NCI-H2081 (cell line): ENCODE measurements at regions not wholly inside any gene's neighbourhood (a gene's known extent, or its start where the extent isn't known, plus 50 kb on each side); places are given as distances from the start of the nearest gene placed in this dataset.

Experiments used
- DNase-seq, 2 experiments: peaks; one replicate each; lab custom pipeline; 2025; lab: John Stamatoyannopoulos, UW

- no peak for DNase-seq
Measured at GRCh38 chr6:145233955-145234354, 501.4 kb downstream of the EPM2A start.

DNA sequence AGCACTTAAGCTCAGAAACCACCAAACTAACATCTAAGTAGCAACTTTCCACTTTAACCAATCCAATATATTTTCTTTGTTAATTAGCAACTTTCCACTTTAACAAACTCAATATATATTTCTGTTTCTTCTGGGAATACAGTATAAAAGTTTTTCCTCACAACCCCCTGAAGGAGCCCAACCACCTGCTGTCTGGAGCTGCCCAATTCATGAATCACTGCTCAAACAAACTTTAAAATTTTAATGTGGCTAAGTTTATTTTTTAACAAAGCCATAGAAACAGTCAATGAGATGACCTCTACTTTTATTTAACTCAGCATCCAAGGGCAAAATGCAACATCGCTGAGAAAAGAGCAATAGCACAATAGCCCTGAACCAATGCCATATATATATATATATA, 500.1 kb downstream of the EPM2A start:
- no peak for DNase-seq

GRCh38 chr6:145238787-145239186, 496.5 kb downstream of the EPM2A start:
- DNase-seq, result no peak

- no peak for DNase-seq
Measured at GRCh38 chr6:145241039-145241438, 494.3 kb downstream of the EPM2A start.

GRCh38 chr6:145241721-145242120, 493.6 kb downstream of the EPM2A start:
- no peak for DNase-seq

DNA sequence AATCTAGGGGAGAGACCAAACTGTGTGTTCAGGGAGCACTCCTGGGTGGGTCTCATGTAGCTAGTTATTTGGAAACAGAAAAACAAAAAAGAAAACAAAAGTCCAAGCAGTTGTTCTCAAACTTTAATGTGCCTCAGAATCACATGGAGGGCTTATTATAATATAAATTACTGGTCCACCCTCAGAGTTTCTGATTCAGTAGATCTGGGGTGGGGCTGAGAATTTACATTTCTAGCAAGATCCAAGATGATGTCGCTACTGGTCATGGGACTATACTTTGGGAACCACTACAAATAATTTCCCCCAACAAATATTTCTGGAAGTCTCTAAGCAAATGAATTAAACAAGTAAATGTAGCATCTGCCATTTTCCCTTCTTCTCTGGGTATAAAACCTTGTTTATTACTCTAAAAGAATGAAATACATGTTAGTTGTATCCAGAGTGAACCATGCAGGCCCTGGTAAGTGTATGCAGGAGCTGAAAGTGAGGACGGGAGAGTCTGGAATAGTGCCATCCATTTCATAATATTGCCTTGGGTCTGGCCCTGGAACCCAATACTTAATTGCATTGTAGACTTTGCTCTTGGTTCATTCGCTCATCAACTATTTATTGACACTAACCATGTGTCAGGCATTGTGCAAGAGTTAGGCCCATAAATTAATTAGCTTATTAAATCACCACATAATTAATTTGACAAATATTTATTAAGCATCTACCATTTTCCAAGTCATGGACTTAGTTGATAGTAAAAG, 490.8 kb downstream of the EPM2A start:
- no peak for DNase-seq

DNA sequence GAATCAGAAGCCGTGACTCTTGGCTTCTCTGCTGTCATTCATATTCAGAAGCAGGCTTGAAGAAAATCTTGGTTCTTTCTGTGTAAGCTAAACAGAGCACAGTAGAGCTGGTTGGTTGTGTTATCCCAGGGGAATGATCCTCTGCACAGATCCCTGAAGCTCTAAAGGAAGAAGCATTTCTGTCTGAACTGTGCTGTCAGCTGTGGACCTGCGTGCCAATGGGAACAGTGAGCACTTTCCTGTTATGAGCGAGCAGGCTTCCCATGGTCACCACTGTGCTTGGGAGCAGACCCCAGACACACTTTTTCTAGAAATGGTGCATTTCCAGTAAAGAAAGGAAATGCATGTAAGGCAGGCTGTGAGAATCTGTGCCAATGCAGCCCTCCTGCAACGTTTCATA, 490.2 kb downstream of the EPM2A start:
- DNase-seq, result no peak

DNA sequence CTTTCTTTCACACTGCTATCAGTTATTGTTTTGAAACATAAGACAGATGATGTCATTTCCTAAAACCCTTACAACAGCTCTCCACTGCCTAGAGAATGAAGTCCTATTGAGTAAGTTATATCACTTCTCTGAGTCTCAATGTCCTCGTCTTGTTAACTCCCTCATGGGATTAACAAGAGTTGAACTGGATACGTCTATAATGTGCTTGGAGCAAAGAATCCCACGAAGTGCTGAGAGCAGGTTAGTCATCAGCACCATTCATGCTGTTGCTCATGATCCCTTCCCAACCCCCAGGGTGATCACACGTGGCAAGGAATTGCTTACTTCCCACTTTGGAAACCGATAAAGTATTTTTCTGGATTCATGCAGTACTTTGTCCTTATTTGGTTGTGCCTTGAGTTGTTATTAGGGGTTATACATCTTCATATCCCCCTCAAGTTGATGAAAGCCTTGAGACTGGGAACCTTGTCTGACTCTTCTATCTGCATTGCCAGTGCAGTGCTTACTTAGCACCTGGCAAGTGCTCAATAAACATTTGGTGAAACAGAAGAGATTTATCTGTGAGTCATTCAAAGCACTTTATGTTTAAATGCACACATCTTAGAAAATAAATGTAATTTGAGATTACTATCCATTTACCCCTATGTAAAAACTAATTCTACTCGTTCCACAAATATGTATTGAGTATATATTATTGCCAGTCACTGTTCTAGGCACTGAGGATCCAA, 487.5 kb downstream of the EPM2A start:
- no peak for DNase-seq

DNA sequence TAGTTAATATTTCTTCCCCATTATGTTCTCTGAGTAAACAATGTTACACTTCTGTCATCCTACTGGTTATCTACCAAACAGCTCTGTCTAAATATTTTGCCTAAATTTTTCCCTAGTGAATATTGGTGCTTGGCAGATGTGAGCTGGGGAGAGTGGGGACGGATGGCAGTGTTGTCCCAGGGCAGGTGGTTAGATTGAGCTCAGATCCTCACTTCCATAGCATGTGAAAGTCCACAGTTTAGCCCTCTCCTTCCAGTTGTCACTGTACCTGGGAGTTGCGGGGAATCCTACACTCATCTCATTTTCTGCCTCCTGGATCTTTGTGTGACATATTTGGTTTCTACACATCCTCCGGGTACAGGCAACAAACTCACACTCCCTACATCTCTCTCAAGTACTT, 484.9 kb downstream of the EPM2A start:
- no peak for DNase-seq

GRCh38 chr6:145252737-145253136, 482.6 kb downstream of the EPM2A start:
- DNase-seq, result no peak

- DNase-seq, result no peak
Measured at GRCh38 chr6:145254649-145255401, 480.5 kb downstream of the EPM2A start.

GRCh38 chr6:145257704-145258103, 477.6 kb downstream of the EPM2A start:
- no peak for DNase-seq

GRCh38 chr6:145258122-145258521, 477.2 kb downstream of the EPM2A start:
- DNase-seq, result no peak

- DNase-seq, result no peak
Measured at GRCh38 chr6:145260484-145261175, 474.7 kb downstream of the EPM2A start.

DNA sequence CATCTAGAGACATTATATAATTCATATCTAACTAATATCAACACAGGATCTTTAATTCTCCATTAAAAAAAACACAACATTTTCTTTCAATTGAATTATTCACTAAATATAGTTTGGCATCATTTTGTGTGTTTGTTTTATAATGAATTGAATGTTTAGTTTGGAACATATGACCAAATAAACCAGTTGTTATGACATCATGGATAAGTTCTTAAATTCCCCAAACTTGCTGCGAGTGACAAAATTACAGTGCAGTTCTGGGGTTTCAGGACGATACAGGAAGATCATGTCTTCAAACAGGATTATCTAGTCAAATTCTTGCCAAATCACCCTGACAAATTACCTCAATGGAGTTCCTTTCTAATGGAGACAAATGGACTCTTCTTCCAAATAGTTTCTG, 473.6 kb downstream of the EPM2A start:
- no peak for DNase-seq

DNA sequence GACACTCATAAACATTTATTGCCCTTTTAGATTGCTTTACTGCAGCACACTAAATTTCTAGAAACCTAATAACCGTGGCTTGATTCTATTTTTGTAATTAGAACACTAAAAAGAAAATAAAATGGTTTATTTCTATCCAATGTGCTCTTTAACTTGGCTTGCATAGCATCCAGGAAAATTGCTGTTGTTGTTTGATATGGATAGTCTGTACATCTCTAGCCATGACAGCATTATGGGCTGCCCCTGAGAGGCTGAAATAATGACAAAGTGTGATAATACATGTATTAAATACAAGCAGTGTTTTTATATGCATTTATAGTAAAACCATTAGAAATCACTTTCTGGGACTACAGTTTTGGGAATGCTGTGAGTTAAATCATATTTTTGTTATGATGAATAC, 472.5 kb downstream of the EPM2A start:
- DNase-seq, result no peak

DNA sequence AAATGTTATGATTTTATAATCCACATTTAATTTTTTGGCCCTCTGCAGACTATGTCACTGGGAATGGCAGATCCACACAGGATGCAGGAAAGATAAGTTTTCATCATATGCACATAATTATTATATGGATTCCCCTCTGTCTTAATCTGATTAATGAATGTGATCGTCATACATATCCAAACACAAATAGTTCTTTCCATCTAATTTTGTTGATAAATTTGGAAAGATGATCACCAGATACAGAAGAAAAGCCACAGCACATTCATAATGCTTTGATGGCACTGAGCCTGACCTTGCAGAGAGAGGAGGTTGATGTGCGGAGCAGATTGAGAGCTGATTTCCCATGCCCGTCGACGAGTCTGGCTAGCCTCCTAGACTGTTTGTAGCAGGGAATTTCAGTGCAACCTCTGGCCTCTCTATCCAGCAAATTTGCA, 471.5 kb downstream of the EPM2A start:
- no peak for DNase-seq

GRCh38 chr6:145266432-145267075, 468.8 kb downstream of the EPM2A start:
- DNase-seq, result no peak

DNA sequence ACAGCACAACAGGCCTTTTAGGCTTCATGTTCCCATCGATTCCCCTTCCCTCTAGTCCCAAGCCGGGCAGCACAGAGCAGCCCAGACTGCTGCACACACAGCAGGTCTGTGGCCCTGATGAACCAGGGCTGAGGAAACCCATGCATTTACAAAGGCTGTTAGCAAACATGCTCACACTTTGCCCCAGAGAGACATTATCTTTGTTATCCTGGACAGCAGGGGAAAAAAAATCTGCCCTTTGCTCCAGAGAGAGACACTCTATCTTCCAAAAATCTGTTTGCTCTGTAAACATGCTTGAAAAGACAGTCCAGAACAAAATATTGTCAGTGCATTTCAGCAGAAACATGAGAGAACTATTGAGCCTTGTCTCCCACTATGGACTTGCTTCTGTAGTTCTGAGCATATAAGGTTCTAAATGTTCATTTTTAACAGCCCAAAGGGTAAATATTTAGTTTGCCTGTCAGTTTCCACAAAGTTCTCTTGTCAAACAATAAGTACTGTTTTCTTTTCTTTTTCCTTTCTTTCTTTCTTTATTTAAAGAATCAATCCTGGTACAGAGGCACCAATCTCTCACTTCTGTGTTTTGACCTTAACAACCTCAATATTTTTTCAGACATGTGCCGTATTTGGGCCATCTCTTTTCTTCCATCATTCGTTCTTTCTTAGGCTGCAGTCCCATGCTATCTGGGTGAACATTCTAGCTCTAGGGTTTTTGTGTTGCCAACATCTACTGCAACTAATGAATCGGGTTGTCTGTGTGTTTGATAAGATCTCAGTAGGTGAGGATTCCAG, 468.0 kb downstream of the EPM2A start:
- no peak for DNase-seq

- DNase-seq, result no peak
Measured at GRCh38 chr6:145270464-145270863, 464.9 kb downstream of the EPM2A start.

- DNase-seq, result no peak
Measured at GRCh38 chr6:145271040-145271439, 464.3 kb downstream of the EPM2A start.
